ENCODE measurements at regions not wholly inside any gene's neighbourhood (a gene's known extent, or its start where the extent isn't known, plus 50 kb on each side); places are given as distances from the start of the nearest gene placed in this dataset.

DNA sequence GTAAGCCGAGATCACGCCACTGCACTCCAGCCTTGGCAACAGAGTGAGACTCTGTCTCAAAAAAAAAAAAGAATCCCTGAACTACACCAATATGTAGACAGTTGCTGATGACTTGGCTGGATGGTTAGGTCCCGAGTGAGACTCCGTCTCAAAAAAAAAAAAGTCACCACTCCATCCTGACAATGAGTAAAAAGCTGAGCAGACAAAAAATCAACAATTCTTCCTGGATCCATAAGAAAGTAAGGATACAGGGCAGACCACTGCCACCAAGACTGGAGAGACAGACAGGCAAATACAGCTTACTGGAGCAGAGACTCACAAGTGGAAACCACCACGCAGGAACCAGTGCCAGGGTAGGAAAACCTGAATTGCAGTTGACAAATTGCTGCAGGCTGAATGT lies 67.1 kb upstream of the ERCC4 start:
- no peak overlapping the region for H3K4me3 ChIP-seq (ENCODE audit: low read depth in 1 of 3, low read length in 3 of 3)
- 88 to 92% (median 90%) methylated on average over 5 of the region's 5 CpGs for WGBS, 3 donors
- H3K36me3 ChIP-seq (ENCODE audit: control insufficient read depth in 3 of 3, insufficient read depth in 2 of 3, low read depth in 1 of 3, low read length in 3 of 3): no peaks in the 10 kb centered on the region
- H3K4me1 ChIP-seq (ENCODE audit: control insufficient read depth in 3 of 3, insufficient read depth in 2 of 3, low read depth in 1 of 3, low read length in 2 of 3): no peaks in the 10 kb centered on the region
- no peak overlapping the region for H3K27ac ChIP-seq (ENCODE audit: low read depth in 1 of 3, low read length in 2 of 3)
- H3K27me3 ChIP-seq (ENCODE audit: control insufficient read depth in 3 of 3, insufficient read depth in 3 of 3, low read length in 3 of 3): no peaks in the 10 kb centered on the region
- H3K9me3 ChIP-seq (ENCODE audit: control insufficient read depth in 2 of 2, insufficient read depth in 1 of 2, low read depth in 1 of 2, low read length in 1 of 2): no peaks in the 10 kb centered on the region
- FAIRE-seq: no peak
- DNase-seq: no peak

DNA sequence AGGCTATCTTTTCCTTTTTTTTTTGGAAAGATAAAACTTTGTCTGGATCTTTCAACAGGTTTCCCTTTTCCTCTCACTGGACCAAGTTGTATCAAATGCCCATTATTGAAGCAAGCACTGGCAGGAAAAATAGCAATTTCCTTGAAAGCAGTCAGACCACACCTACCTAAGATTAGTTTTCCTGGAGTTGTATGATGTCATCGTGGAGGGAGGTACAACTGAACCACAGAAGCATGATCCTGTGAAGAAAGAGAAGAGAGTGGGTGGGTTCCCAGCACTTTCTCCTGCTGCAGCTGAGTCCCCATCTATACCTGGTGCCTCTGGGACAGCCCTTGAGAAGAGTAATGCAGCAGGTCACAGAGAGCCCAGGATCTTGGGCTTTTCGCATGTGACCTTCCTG lies 63.6 kb upstream of the ERCC4 start:
- no peak for FAIRE-seq
- WGBS, 3 donors: 55 to 70% (median 69%) methylated on average over 2 of the region's 2 CpGs
- Histone ChIP-seq H3K4me3 (ENCODE audit: low read depth in 1 of 3, low read length in 3 of 3) (no peak overlapping the region), H3K27me3 (ENCODE audit: control insufficient read depth in 3 of 3, insufficient read depth in 3 of 3, low read length in 3 of 3) (no peaks in the 10 kb centered on the region), H3K4me1 (ENCODE audit: control insufficient read depth in 3 of 3, insufficient read depth in 2 of 3, low read depth in 1 of 3, low read length in 2 of 3) (no peaks in the 10 kb centered on the region), H3K27ac (ENCODE audit: low read depth in 1 of 3, low read length in 2 of 3) (no peak overlapping the region), H3K9me3 (ENCODE audit: control insufficient read depth in 2 of 2, insufficient read depth in 1 of 2, low read depth in 1 of 2, low read length in 1 of 2) (no peaks in the 10 kb centered on the region), H3K36me3 (ENCODE audit: control insufficient read depth in 3 of 3, insufficient read depth in 2 of 3, low read depth in 1 of 3, low read length in 3 of 3) (no peaks in the 10 kb centered on the region)
- no peak for DNase-seq

- FAIRE-seq: no peak
- no peak overlapping the region for H3K27ac ChIP-seq (ENCODE audit: low read depth in 1 of 3, low read length in 2 of 3)
Measured at GRCh38 chr16:13856811-13857511, 63.0 kb upstream of the ERCC4 start.

DNA sequence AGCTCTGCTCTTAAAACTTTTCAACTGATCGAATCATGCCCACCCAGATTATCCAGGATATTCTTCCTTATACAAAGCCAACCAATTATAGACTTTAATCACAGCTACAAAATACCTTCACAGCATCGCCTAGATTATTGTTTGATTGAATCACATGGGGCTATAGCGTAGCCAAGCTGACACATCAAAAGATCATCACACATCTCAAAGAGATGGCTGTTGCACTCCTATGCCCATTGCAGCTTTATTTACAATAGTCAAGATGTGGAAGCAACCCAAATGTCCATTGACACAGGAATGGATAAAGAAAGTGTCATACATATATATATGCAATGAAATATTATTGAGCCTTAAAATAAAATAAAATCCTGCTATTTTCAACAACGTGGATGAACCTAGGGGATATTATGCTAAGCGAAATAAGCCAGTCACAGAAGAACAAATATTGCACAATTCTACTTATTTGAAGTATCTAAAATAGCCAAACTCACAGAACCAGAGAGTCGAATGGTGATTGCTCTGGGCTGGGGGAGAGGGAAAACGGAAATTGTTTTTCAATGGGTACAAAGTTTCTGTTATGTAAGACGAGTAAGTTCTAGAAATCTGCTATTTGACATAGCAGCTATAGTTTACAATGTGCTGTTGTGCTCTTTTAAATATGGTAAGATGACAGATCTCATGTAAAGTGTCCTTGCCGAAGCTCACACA lies 60.9 kb upstream of the ERCC4 start:
- 60 to 78% (median 66%) methylated on average over 9 of the region's 9 CpGs for WGBS, 3 donors
- no peaks in the 10 kb centered on the region for H3K4me1 ChIP-seq (ENCODE audit: control insufficient read depth in 3 of 3, insufficient read depth in 2 of 3, low read depth in 1 of 3, low read length in 2 of 3)
- H3K27ac ChIP-seq (ENCODE audit: low read depth in 1 of 3, low read length in 2 of 3): no peak overlapping the region
- H3K9me3 ChIP-seq (ENCODE audit: control insufficient read depth in 2 of 2, insufficient read depth in 1 of 2, low read depth in 1 of 2, low read length in 1 of 2): peaks cover 0 to 3% of the 10 kb centered on the region in 2 donors
- FAIRE-seq: no peak
- H3K4me3 ChIP-seq (ENCODE audit: low read depth in 1 of 3, low read length in 3 of 3): no peak overlapping the region
- DNase-seq: no peak
- no peaks in the 10 kb centered on the region for H3K36me3 ChIP-seq (ENCODE audit: control insufficient read depth in 3 of 3, insufficient read depth in 2 of 3, low read depth in 1 of 3, low read length in 3 of 3)
- no peaks in the 10 kb centered on the region for H3K27me3 ChIP-seq (ENCODE audit: control insufficient read depth in 3 of 3, insufficient read depth in 3 of 3, low read length in 3 of 3)

More at GRCh38 chr16:13856811-13857511, 63.0 kb upstream of the ERCC4 start:
- Histone ChIP-seq H3K27me3 (ENCODE audit: control insufficient read depth in 3 of 3, insufficient read depth in 3 of 3, low read length in 3 of 3) (no peaks in the 10 kb centered on the region), H3K4me3 (ENCODE audit: low read depth in 1 of 3, low read length in 3 of 3) (no peak overlapping the region), H3K36me3 (ENCODE audit: control insufficient read depth in 3 of 3, insufficient read depth in 2 of 3, low read depth in 1 of 3, low read length in 3 of 3) (no peaks in the 10 kb centered on the region), H3K9me3 (ENCODE audit: control insufficient read depth in 2 of 2, insufficient read depth in 1 of 2, low read depth in 1 of 2, low read length in 1 of 2) (no peaks in the 10 kb centered on the region), H3K4me1 (ENCODE audit: control insufficient read depth in 3 of 3, insufficient read depth in 2 of 3, low read depth in 1 of 3, low read length in 2 of 3) (no peaks in the 10 kb centered on the region)
- DNase-seq: no peak
- WGBS, 3 donors: 66 to 72% (median 66%) methylated on average over 6 to 7 of the region's 7 CpGs

- DNase-seq (no peak), FAIRE-seq (no peak)
- Histone ChIP-seq H3K4me3 (ENCODE audit: low read depth in 1 of 3, low read length in 3 of 3) (no peak overlapping the region), H3K27ac (ENCODE audit: low read depth in 1 of 3, low read length in 2 of 3) (no peak overlapping the region), H3K36me3 (ENCODE audit: control insufficient read depth in 3 of 3, insufficient read depth in 2 of 3, low read depth in 1 of 3, low read length in 3 of 3) (no peaks in the 10 kb centered on the region), H3K27me3 (ENCODE audit: control insufficient read depth in 3 of 3, insufficient read depth in 3 of 3, low read length in 3 of 3) (no peaks in the 10 kb centered on the region), H3K9me3 (ENCODE audit: control insufficient read depth in 2 of 2, insufficient read depth in 1 of 2, low read depth in 1 of 2, low read length in 1 of 2) (peaks cover 0 to 3% of the 10 kb centered on the region in 2 donors), H3K4me1 (ENCODE audit: control insufficient read depth in 3 of 3, insufficient read depth in 2 of 3, low read depth in 1 of 3, low read length in 2 of 3) (no peaks in the 10 kb centered on the region)
- 58 to 73% (median 67%) methylated on average over 4 of the region's 4 CpGs for WGBS, 3 donors
Measured at GRCh38 chr16:13863075-13863765, 56.7 kb upstream of the ERCC4 start.

- no peaks in the 10 kb centered on the region for H3K36me3 ChIP-seq (ENCODE audit: control insufficient read depth in 3 of 3, insufficient read depth in 2 of 3, low read depth in 1 of 3, low read length in 3 of 3)
- H3K27me3 ChIP-seq (ENCODE audit: control insufficient read depth in 3 of 3, insufficient read depth in 3 of 3, low read length in 3 of 3): no peaks in the 10 kb centered on the region
- FAIRE-seq (no peak), DNase-seq (no peak)
- no peak overlapping the region for H3K4me3 ChIP-seq (ENCODE audit: low read depth in 1 of 3, low read length in 3 of 3)
- no peak overlapping the region for H3K27ac ChIP-seq (ENCODE audit: low read depth in 1 of 3, low read length in 2 of 3)
- WGBS, 3 donors: 43 to 61% (median 54%) methylated on average over 4 of the region's 4 CpGs
- H3K4me1 ChIP-seq (ENCODE audit: control insufficient read depth in 3 of 3, insufficient read depth in 2 of 3, low read depth in 1 of 3, low read length in 2 of 3): no peaks in the 10 kb centered on the region
- peaks cover 0 to 3% of the 10 kb centered on the region in 2 donors for H3K9me3 ChIP-seq (ENCODE audit: control insufficient read depth in 2 of 2, insufficient read depth in 1 of 2, low read depth in 1 of 2, low read length in 1 of 2)
Measured at GRCh38 chr16:13864689-13865088, 55.3 kb upstream of the ERCC4 start.

DNA sequence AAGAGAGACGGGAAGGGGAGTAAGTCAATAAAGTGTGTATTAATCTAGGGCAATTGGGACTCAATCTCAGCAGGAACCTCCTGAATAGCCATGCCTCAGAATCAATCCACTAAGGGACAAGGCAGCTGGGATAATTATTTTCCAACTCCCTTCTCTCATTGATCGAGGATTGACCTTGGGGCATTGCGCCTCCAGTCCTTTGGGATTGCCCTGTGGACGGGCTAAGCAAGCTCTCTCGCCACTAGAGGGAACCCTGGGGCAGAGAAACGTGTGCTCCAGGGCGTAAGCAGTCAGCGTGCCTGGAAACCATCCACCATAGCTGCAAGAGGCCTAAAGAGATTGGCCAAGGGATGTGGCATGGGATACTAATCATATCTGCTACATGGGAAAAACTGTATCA lies 53.9 kb upstream of the ERCC4 start:
- DNase-seq (peak; percentile 75 to 77), FAIRE-seq (no peak)
- Histone ChIP-seq H3K9me3 (ENCODE audit: control insufficient read depth in 2 of 2, insufficient read depth in 1 of 2, low read depth in 1 of 2, low read length in 1 of 2) (peaks cover 0 to 3% of the 10 kb centered on the region in 2 donors), H3K36me3 (ENCODE audit: control insufficient read depth in 3 of 3, insufficient read depth in 2 of 3, low read depth in 1 of 3, low read length in 3 of 3) (no peaks in the 10 kb centered on the region), H3K27ac (ENCODE audit: low read depth in 1 of 3, low read length in 2 of 3) (no peak overlapping the region), H3K4me3 (ENCODE audit: low read depth in 1 of 3, low read length in 3 of 3) (no peak overlapping the region), H3K27me3 (ENCODE audit: control insufficient read depth in 3 of 3, insufficient read depth in 3 of 3, low read length in 3 of 3) (no peaks in the 10 kb centered on the region), H3K4me1 (ENCODE audit: control insufficient read depth in 3 of 3, insufficient read depth in 2 of 3, low read depth in 1 of 3, low read length in 2 of 3) (no peaks in the 10 kb centered on the region)
- WGBS, 3 donors: 10 to 17% (median 11%) methylated on average over 8 of the region's 8 CpGs

Data from small intestine (tissue), 7 donors.